ENCODE measurements at regions not wholly inside any gene's neighbourhood (a gene's known extent, or its start where the extent isn't known, plus 50 kb on each side); places are given as distances from the start of the nearest gene placed in this dataset.

- no peaks in the 10 kb centered on the region for H3K4me1 ChIP-seq
- no peaks in the 10 kb centered on the region for H3K36me3 ChIP-seq
- H3K27ac ChIP-seq = no peak overlapping the region
- DNase-seq = no peak
- TF ChIP-seq POLR2A (IDR thresholded peaks at IDR 0.05) (no peak), CTCF (IDR thresholded peaks at IDR 0.05) (no peak)
- H3K4me3 ChIP-seq = no peak overlapping the region
- H3K27me3 ChIP-seq = no peaks in the 10 kb centered on the region
- no peaks in the 10 kb centered on the region for H3K9me3 ChIP-seq
Measured at GRCh38 chr4:79653871-79654270, 245.8 kb upstream of the GK2 start.

- H3K4me1 ChIP-seq = no peaks in the 10 kb centered on the region
- no peaks in the 10 kb centered on the region for H3K27me3 ChIP-seq
- no peaks in the 10 kb centered on the region for H3K36me3 ChIP-seq
- TF ChIP-seq POLR2A (IDR thresholded peaks at IDR 0.05) (no peak), CTCF (IDR thresholded peaks at IDR 0.05) (no peak)
- H3K9me3 ChIP-seq = no peaks in the 10 kb centered on the region
- peak overlapping the region in 1 of 4 donors; percentile 5 for H3K27ac ChIP-seq
- H3K4me3 ChIP-seq = no peak overlapping the region
- DNase-seq = no peak
Measured at GRCh38 chr4:79652738-79653137, 244.7 kb upstream of the GK2 start.

GRCh38 chr4:79652232-79652631 lies 244.2 kb upstream of the GK2 start:
- TF ChIP-seq POLR2A (IDR thresholded peaks at IDR 0.05) (no peak), CTCF (IDR thresholded peaks at IDR 0.05) (no peak)
- DNase-seq = no peak
- Histone ChIP-seq H3K27me3 (no peaks in the 10 kb centered on the region), H3K36me3 (no peaks in the 10 kb centered on the region), H3K27ac (no peak overlapping the region), H3K4me1 (no peaks in the 10 kb centered on the region), H3K4me3 (no peak overlapping the region), H3K9me3 (no peaks in the 10 kb centered on the region)

GRCh38 chr4:79651456-79651855 lies 243.4 kb upstream of the GK2 start:
- Histone ChIP-seq H3K36me3 (no peaks in the 10 kb centered on the region), H3K4me1 (no peaks in the 10 kb centered on the region), H3K9me3 (no peaks in the 10 kb centered on the region), H3K27me3 (no peaks in the 10 kb centered on the region), H3K27ac (peak overlapping the region in 1 of 4 donors; percentile 33), H3K4me3 (no peak overlapping the region)
- no peak for TF ChIP-seq CTCF (IDR thresholded peaks at IDR 0.05)
- TF ChIP-seq POLR2A (IDR thresholded peaks at IDR 0.05) = no peak
- DNase-seq = no peak

- H3K9me3 ChIP-seq = no peaks in the 10 kb centered on the region
- H3K27ac ChIP-seq = peak overlapping the region in 1 of 4 donors; percentile 33
- TF ChIP-seq CTCF (IDR thresholded peaks at IDR 0.05) (no peak), POLR2A (IDR thresholded peaks at IDR 0.05) (no peak)
- no peak for DNase-seq
- no peaks in the 10 kb centered on the region for H3K36me3 ChIP-seq
- no peak overlapping the region for H3K4me3 ChIP-seq
- no peaks in the 10 kb centered on the region for H3K27me3 ChIP-seq
- no peaks in the 10 kb centered on the region for H3K4me1 ChIP-seq
Measured at GRCh38 chr4:79650794-79651431, 242.9 kb upstream of the GK2 start.

GRCh38 chr4:79650217-79650616 lies 242.2 kb upstream of the GK2 start:
- TF ChIP-seq CTCF (IDR thresholded peaks at IDR 0.05) (no peak), POLR2A (IDR thresholded peaks at IDR 0.05) (no peak)
- peak overlapping the region in 1 of 4 donors; percentile 1 for H3K27ac ChIP-seq
- H3K27me3 ChIP-seq = no peaks in the 10 kb centered on the region
- no peaks in the 10 kb centered on the region for H3K9me3 ChIP-seq
- DNase-seq = no peak
- H3K36me3 ChIP-seq = no peaks in the 10 kb centered on the region
- no peaks in the 10 kb centered on the region for H3K4me1 ChIP-seq
- H3K4me3 ChIP-seq = no peak overlapping the region
